ENCODE measurements at regions not wholly inside any gene's neighbourhood (a gene's known extent, or its start where the extent isn't known, plus 50 kb on each side); places are given as distances from the start of the nearest gene placed in this dataset.

GRCh38 chr6:8905757-8906156, 470.4 kb upstream of the SLC35B3 start:
- DNase-seq (no peak), ATAC-seq (no peak)
- H3K27ac ChIP-seq (ENCODE audit: low read length), result no peak overlapping the region
- no peaks in the 10 kb centered on the region for H3K27me3 ChIP-seq (ENCODE audit: control insufficient read depth, insufficient read depth, low read length)
- no peaks in the 10 kb centered on the region for H3K36me3 ChIP-seq (ENCODE audit: control insufficient read depth, insufficient read depth, low read length)
- H3K4me1 ChIP-seq (ENCODE audit: control insufficient read depth, insufficient read depth, low read length), result no peaks in the 10 kb centered on the region
- H3K27ac Mint-ChIP-seq, result no peak overlapping the region
- H3K4me3 ChIP-seq (ENCODE audit: low read length), result no peak overlapping the region
- intact Hi-C loops (cut with micrococcal nuclease), result no loop called here
- no peak overlapping the region for H3K4me3 Mint-ChIP-seq
- TF ChIP-seq CTCF (IDR thresholded peaks at IDR 0.05), result no peak
- no peaks in the 10 kb centered on the region for H3K4me1 Mint-ChIP-seq
- peaks cover 2% of the 10 kb centered on the region in 2 donors for H3K9me3 Mint-ChIP-seq
- H3K27me3 Mint-ChIP-seq (ENCODE audit: low read depth in 2 of 2), result no peaks in the 10 kb centered on the region
- H3K36me3 Mint-ChIP-seq, result no peaks in the 10 kb centered on the region
- no peaks in the 10 kb centered on the region for H3K9me3 ChIP-seq (ENCODE audit: control insufficient read depth, insufficient read depth, low read length)
- 14% methylated on average over 2 of the region's 2 CpGs for WGBS (ENCODE audit: insufficient coverage)

GRCh38 chr6:8904754-8905153, 469.4 kb upstream of the SLC35B3 start:
- Mint-ChIP-seq H3K9me3 (peaks cover 2% of the 10 kb centered on the region in 2 donors), H3K4me3 (no peak overlapping the region)
- 65% methylated on average over 3 of the region's 3 CpGs for WGBS (ENCODE audit: insufficient coverage)

GRCh38 chr6:8900056-8900455, 464.7 kb upstream of the SLC35B3 start:
- H3K4me1 ChIP-seq (ENCODE audit: control insufficient read depth, insufficient read depth, low read length), result no peaks in the 10 kb centered on the region
- no peak overlapping the region for H3K4me3 ChIP-seq (ENCODE audit: low read length)
- no peaks in the 10 kb centered on the region for H3K4me1 Mint-ChIP-seq
- H3K9me3 Mint-ChIP-seq, result peaks cover 2% of the 10 kb centered on the region in 2 donors
- TF ChIP-seq CTCF (IDR thresholded peaks at IDR 0.05), result no peak
- H3K4me3 Mint-ChIP-seq, result no peak overlapping the region
- no peak for ATAC-seq
- H3K27ac ChIP-seq (ENCODE audit: low read length), result no peak overlapping the region
- H3K27me3 ChIP-seq (ENCODE audit: control insufficient read depth, insufficient read depth, low read length), result no peaks in the 10 kb centered on the region
- no peaks in the 10 kb centered on the region for H3K9me3 ChIP-seq (ENCODE audit: control insufficient read depth, insufficient read depth, low read length)
- 100% methylated on average over 2 of the region's 3 CpGs for WGBS (ENCODE audit: insufficient coverage)
- H3K27me3 Mint-ChIP-seq (ENCODE audit: low read depth in 2 of 2), result no peaks in the 10 kb centered on the region
- H3K27ac Mint-ChIP-seq, result no peak overlapping the region
- H3K36me3 Mint-ChIP-seq, result no peaks in the 10 kb centered on the region
- intact Hi-C loops (cut with micrococcal nuclease), result no loop called here
- no peak for DNase-seq
- no peaks in the 10 kb centered on the region for H3K36me3 ChIP-seq (ENCODE audit: control insufficient read depth, insufficient read depth, low read length)

More at GRCh38 chr6:8904754-8905153, 469.4 kb upstream of the SLC35B3 start:
- Mint-ChIP-seq H3K36me3 (no peaks in the 10 kb centered on the region), H3K4me1 (no peaks in the 10 kb centered on the region), H3K27me3 (ENCODE audit: low read depth in 2 of 2) (no peaks in the 10 kb centered on the region), H3K27ac (no peak overlapping the region)
- no peaks in the 10 kb centered on the region for H3K36me3 ChIP-seq (ENCODE audit: control insufficient read depth, insufficient read depth, low read length)
- no peaks in the 10 kb centered on the region for H3K9me3 ChIP-seq (ENCODE audit: control insufficient read depth, insufficient read depth, low read length)
- no peak overlapping the region for H3K27ac ChIP-seq (ENCODE audit: low read length)
- intact Hi-C loops (cut with micrococcal nuclease), result no loop called here
- no peak for ATAC-seq
- H3K4me3 ChIP-seq (ENCODE audit: low read length), result no peak overlapping the region
- DNase-seq, result no peak
- H3K4me1 ChIP-seq (ENCODE audit: control insufficient read depth, insufficient read depth, low read length), result no peaks in the 10 kb centered on the region
- H3K27me3 ChIP-seq (ENCODE audit: control insufficient read depth, insufficient read depth, low read length), result no peaks in the 10 kb centered on the region
- TF ChIP-seq CTCF (IDR thresholded peaks at IDR 0.05), result no peak

GRCh38 chr6:8889514-8889913, 454.2 kb upstream of the SLC35B3 start:
- TF ChIP-seq CTCF (IDR thresholded peaks at IDR 0.05), result no peak
- Mint-ChIP-seq H3K27me3 (ENCODE audit: low read depth in 2 of 2) (no peaks in the 10 kb centered on the region), H3K4me3 (no peak overlapping the region), H3K9me3 (peaks cover 0 to 5% of the 10 kb centered on the region in 2 donors), H3K27ac (no peak overlapping the region), H3K4me1 (no peaks in the 10 kb centered on the region), H3K36me3 (no peaks in the 10 kb centered on the region)
- Histone ChIP-seq H3K27me3 (ENCODE audit: control insufficient read depth, insufficient read depth, low read length) (no peaks in the 10 kb centered on the region), H3K27ac (ENCODE audit: low read length) (no peak overlapping the region), H3K36me3 (ENCODE audit: control insufficient read depth, insufficient read depth, low read length) (no peaks in the 10 kb centered on the region), H3K4me1 (ENCODE audit: control insufficient read depth, insufficient read depth, low read length) (no peaks in the 10 kb centered on the region), H3K9me3 (ENCODE audit: control insufficient read depth, insufficient read depth, low read length) (no peaks in the 10 kb centered on the region), H3K4me3 (ENCODE audit: low read length) (no peak overlapping the region)
- ATAC-seq, result no peak
- no peak for DNase-seq
- intact Hi-C loops (cut with micrococcal nuclease), result no loop called here
- WGBS (ENCODE audit: insufficient coverage), result 87% methylated on average over 6 of the region's 6 CpGs

All from natural killer cell (primary cell).